ENCODE measurements at regions not wholly inside any gene's neighbourhood (a gene's known extent, or its start where the extent isn't known, plus 50 kb on each side); places are given as distances from the start of the nearest gene placed in this dataset.

DNA sequence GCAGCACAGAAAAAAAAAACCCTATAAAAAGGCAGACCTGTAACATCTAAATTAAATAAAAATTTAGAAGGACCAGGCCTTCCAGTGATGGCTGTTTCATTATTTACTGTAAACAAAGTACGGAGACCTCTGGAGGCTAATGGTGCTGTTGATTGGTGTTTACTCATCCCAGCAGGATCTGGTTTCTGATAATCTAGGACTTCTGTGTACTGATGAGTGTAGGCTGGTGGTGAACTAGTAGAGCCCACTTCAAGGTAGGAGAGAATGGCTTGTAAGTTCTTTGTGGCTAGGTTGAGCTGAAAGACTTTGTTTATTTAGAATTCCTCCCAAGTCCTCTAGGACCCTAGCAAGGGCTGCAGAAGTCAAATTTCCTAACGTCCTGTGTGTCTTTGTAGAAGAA, 398.1 kb upstream of the PITX2 start:
- DNase-seq (no peak), ATAC-seq (ENCODE audit: low read depth) (no peak)
- CTCF ChIA-PET: no interaction called here
- H3K4me2 ChIP-seq (ENCODE audit: low read depth, low read length): no peak overlapping the region
- POLR2A ChIA-PET (ENCODE audit: unreplicated experiment): no interaction called here
- intact Hi-C loops (cut with micrococcal nuclease): no loop called here
- H4K8ac ChIP-seq (ENCODE audit: low read depth in 2 of 2, low read length in 2 of 2): no peak overlapping the region
- H3K9me3 ChIP-seq (ENCODE audit: control insufficient read depth, insufficient read depth, low read length): no peaks in the 10 kb centered on the region
- in situ Hi-C loops (cut with MboI; ENCODE audit: low sequenced_read_pairs): no loop called here
- no peak overlapping the region for H2BK20ac ChIP-seq (ENCODE audit: low read depth, low read length)
- dilution Hi-C loops (cut with HindIII; ENCODE audit: low sequenced_read_pairs, unreplicated experiment): no loop called here
- H2BK5ac ChIP-seq (ENCODE audit: low read depth, low read length, poor library complexity, severe bottlenecking): no peak overlapping the region
- no peak overlapping the region for H2BK120ac ChIP-seq (ENCODE audit: low read depth, low read length)
- H2AK9ac ChIP-seq (replicated peaks; ENCODE audit: low read depth, low read length, poor library complexity): no peak overlapping the region
- TF ChIP-seq BHLHE40 (IDR thresholded peaks at IDR 0.05; ENCODE audit: low read depth, low read length) (no peak), MXI1 (IDR thresholded peaks at IDR 0.05; ENCODE audit: borderline replicate concordance, low read depth, low read length) (no peak), SMC3 (IDR thresholded peaks at IDR 0.05; ENCODE audit: low read depth, low read length) (no peak), FOS (IDR thresholded peaks at IDR 0.05; ENCODE audit: low read depth, low read length) (no peak), MAFK (IDR thresholded peaks at IDR 0.05; ENCODE audit: low read depth, low read length) (no peak), RFX5 (IDR thresholded peaks at IDR 0.05; ENCODE audit: low read depth, low read length) (no peak), USF2 (IDR thresholded peaks at IDR 0.05; ENCODE audit: low read depth, low read length) (no peak), RAD21 (IDR thresholded peaks at IDR 0.05; ENCODE audit: low read length) (no peak), CHD1 (IDR thresholded peaks at IDR 0.05; ENCODE audit: low read depth, low read length) (no peak), CEBPB (IDR thresholded peaks at IDR 0.05; ENCODE audit: low read depth, low read length) (no peak), NFE2L2 (IDR thresholded peaks at IDR 0.05; ENCODE audit: low read depth, low read length) (no peak), RCOR1 (IDR thresholded peaks at IDR 0.05; ENCODE audit: insufficient replicate concordance, low read length) (no peak), MAZ (IDR thresholded peaks at IDR 0.05; ENCODE audit: borderline replicate concordance, low read depth, low read length) (no peak), POLR2A (IDR thresholded peaks at IDR 0.05; ENCODE audit: low read depth, low read length) (no peak)
- TF ChIP-seq, protein P1, sequence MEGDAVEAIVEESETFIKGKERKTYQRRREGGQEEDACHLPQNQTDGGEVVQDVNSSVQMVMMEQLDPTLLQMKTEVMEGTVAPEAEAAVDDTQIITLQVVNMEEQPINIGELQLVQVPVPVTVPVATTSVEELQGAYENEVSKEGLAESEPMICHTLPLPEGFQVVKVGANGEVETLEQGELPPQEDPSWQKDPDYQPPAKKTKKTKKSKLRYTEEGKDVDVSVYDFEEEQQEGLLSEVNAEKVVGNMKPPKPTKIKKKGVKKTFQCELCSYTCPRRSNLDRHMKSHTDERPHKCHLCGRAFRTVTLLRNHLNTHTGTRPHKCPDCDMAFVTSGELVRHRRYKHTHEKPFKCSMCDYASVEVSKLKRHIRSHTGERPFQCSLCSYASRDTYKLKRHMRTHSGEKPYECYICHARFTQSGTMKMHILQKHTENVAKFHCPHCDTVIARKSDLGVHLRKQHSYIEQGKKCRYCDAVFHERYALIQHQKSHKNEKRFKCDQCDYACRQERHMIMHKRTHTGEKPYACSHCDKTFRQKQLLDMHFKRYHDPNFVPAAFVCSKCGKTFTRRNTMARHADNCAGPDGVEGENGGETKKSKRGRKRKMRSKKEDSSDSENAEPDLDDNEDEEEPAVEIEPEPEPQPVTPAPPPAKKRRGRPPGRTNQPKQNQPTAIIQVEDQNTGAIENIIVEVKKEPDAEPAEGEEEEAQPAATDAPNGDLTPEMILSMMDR (conservative IDR thresholded peaks at IDR 0.05; ENCODE audit: low read depth, low read length): no peak
- TF ChIP-seq, protein P2, sequence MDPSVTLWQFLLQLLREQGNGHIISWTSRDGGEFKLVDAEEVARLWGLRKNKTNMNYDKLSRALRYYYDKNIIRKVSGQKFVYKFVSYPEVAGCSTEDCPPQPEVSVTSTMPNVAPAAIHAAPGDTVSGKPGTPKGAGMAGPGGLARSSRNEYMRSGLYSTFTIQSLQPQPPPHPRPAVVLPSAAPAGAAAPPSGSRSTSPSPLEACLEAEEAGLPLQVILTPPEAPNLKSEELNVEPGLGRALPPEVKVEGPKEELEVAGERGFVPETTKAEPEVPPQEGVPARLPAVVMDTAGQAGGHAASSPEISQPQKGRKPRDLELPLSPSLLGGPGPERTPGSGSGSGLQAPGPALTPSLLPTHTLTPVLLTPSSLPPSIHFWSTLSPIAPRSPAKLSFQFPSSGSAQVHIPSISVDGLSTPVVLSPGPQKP (IDR thresholded peaks at IDR 0.05; ENCODE audit: borderline replicate concordance, low read depth, low read length): no peak
- H3K23ac ChIP-seq (ENCODE audit: low read depth, low read length): no peak overlapping the region
- H3K27me3 ChIP-seq (ENCODE audit: control insufficient read depth, insufficient read depth, low read length): no peaks in the 10 kb centered on the region
- H3K27ac ChIP-seq (ENCODE audit: insufficient read depth, low read length): no peak overlapping the region
- no peaks in the 10 kb centered on the region for H3K79me1 ChIP-seq (ENCODE audit: low read depth in 1 of 2, low read length in 2 of 2)
- H4K20me1 ChIP-seq (ENCODE audit: insufficient read depth, low read length): no peaks in the 10 kb centered on the region
- H3K36me3 ChIP-seq (ENCODE audit: control insufficient read depth, insufficient read depth, low read length): no peaks in the 10 kb centered on the region
- no peak overlapping the region for H3K18ac ChIP-seq (ENCODE audit: low read depth, low read length)
- H3K9me1 ChIP-seq (ENCODE audit: insufficient read depth, low read length): no peaks in the 10 kb centered on the region
- no peak overlapping the region for H3K14ac ChIP-seq (replicated peaks; ENCODE audit: low read depth, low read length)
- WGBS, 2 experiments (ENCODE audit: extremely low coverage in 2 of 2, insufficient read length in 1 of 2): no CpG with 5 or more reads among the region's 2 CpGs
- no peak overlapping the region for H3K4me3 ChIP-seq (ENCODE audit: insufficient read depth, low read depth, low read length)
- BruUV-seq (replicated peaks): no TSS peak
- H3K4ac ChIP-seq (ENCODE audit: low read depth, low read length): no peak overlapping the region
- no peaks in the 10 kb centered on the region for H3K4me1 ChIP-seq (ENCODE audit: control insufficient read depth, insufficient read depth, low read length)
- no peak overlapping the region for H2AFZ ChIP-seq (replicated peaks; ENCODE audit: low read length, poor library complexity)
- H2BK15ac ChIP-seq (ENCODE audit: low read depth, low read length): no peak overlapping the region
- no peak overlapping the region for H3K56ac ChIP-seq (ENCODE audit: extremely low read depth, insufficient read depth, low read length)
- H4K91ac ChIP-seq (ENCODE audit: insufficient read depth, low read depth, low read length): no peak overlapping the region
- H2AK5ac ChIP-seq (ENCODE audit: low read depth, low read length): no peak overlapping the region
- H3K9ac ChIP-seq (ENCODE audit: low read depth, low read length): no peak overlapping the region
- H4K5ac ChIP-seq (ENCODE audit: low read depth, low read length): no peak overlapping the region

Measured in IMR-90 (cell line).